SK-N-SH treated with all-trans-retinoic acid at 6 μM for 48 hours (cell line): ENCODE measurements at regions not wholly inside any gene's neighbourhood (a gene's known extent, or its start where the extent isn't known, plus 50 kb on each side); places are given as distances from the start of the nearest gene placed in this dataset.

Experiments
- ATAC-seq: fragments of 200-7000 bp; cut with Tn5 transposase; 3 replicates; pipeline ENCODE4 v1.9.1; 2020; ENCODE audit warnings: mild to moderate bottlenecking, moderate library complexity
- ARNTL ChIP-seq: fragments of 450-650 bp; formaldehyde crosslinking; IDR thresholded peaks from 2 replicates; pipeline ENCODE4 v1.5.0; 2020; ENCODE audit warnings: low read depth, mild to moderate bottlenecking, moderate library complexity, borderline replicate concordance
- BACH2 ChIP-seq: fragments of 250-450 bp; sonication (Bioruptor Pico); IDR thresholded peaks from 2 replicates; pipeline ENCODE4 v1.9.0; 2021; ENCODE audit warnings: mild to moderate bottlenecking, borderline replicate concordance
- CSDC2 ChIP-seq: fragments of 250-450 bp; sonication (Bioruptor Pico); IDR thresholded peaks from 2 replicates; pipeline ENCODE4 v1.5.0; 2020; ENCODE audit warnings: mild to moderate bottlenecking, moderate library complexity
- ESRRG ChIP-seq: fragments of 250-450 bp; sonication (Bioruptor Pico); IDR thresholded peaks from 2 replicates; pipeline ENCODE4 v1.6.1; 2021; ENCODE audit warnings: mild to moderate bottlenecking
- GLIS3 ChIP-seq: fragments of 250-450 bp; sonication (Bioruptor Pico); IDR thresholded peaks from 2 replicates; pipeline ENCODE4 v1.5.0; 2020; ENCODE audit warnings: mild to moderate bottlenecking, moderate library complexity
- ISL1 ChIP-seq: fragments of 250-450 bp; sonication (Bioruptor Pico); IDR thresholded peaks from 2 replicates; pipeline ENCODE4 v2.1.2; 2022; ENCODE audit warnings: mild to moderate bottlenecking, moderate library complexity
- OSR1 ChIP-seq: fragments of 250-450 bp; sonication (Bioruptor Pico); IDR thresholded peaks from 2 replicates; pipeline ENCODE4 v1.8.0; 2022; ENCODE audit warnings: moderate library complexity, mild to moderate bottlenecking, inconsistent platforms
- PPARA ChIP-seq: fragments of 250-450 bp; sonication (Bioruptor Pico); IDR thresholded peaks from 2 replicates; pipeline ENCODE4 v1.5.0; 2020; ENCODE audit warnings: mild to moderate bottlenecking, borderline replicate concordance
- RARB ChIP-seq: fragments of 250-450 bp; sonication (Bioruptor Pico); IDR thresholded peaks from 2 replicates; pipeline ENCODE4 v1.8.0; 2021; ENCODE audit warnings: mild to moderate bottlenecking, moderate library complexity
- SNAI2 ChIP-seq: fragments of 250-450 bp; sonication (Bioruptor Pico); IDR thresholded peaks from 2 replicates; pipeline ENCODE4 v1.5.0; 2020; ENCODE audit warnings: mild to moderate bottlenecking, moderate library complexity
- TCF4 ChIP-seq: fragments of 250-450 bp; sonication (Bioruptor Pico); IDR thresholded peaks from 2 replicates; pipeline ENCODE4 v1.8.0; 2021; ENCODE audit warnings: mild to moderate bottlenecking, moderate library complexity, borderline replicate concordance
- TOX ChIP-seq: fragments of 250-450 bp; sonication (Bioruptor Pico); IDR thresholded peaks from 2 replicates; pipeline ENCODE4 v1.8.0; 2021; ENCODE audit warnings: mild to moderate bottlenecking, moderate library complexity, borderline replicate concordance
- ZC3H10 ChIP-seq: fragments of 250-450 bp; sonication (Bioruptor Pico); IDR thresholded peaks from 2 replicates; pipeline ENCODE4 v1.5.1; 2021; ENCODE audit warnings: mild to moderate bottlenecking, moderate library complexity
- ZFP3 ChIP-seq: fragments of 250-450 bp; sonication (Bioruptor Pico); IDR thresholded peaks from 2 replicates; pipeline ENCODE4 v1.5.0; 2020; ENCODE audit warnings: mild to moderate bottlenecking, moderate library complexity
- ZFP30 ChIP-seq: fragments of 450-650 bp; formaldehyde crosslinking; IDR thresholded peaks from 2 replicates; pipeline ENCODE4 v1.5.0; 2022; ENCODE audit warnings: mild to moderate bottlenecking, moderate library complexity
- ZNF565 ChIP-seq: fragments of 450-650 bp; formaldehyde crosslinking; conservative IDR thresholded peaks from 2 replicates; pipeline ENCODE4 v1.5.0; 2020; ENCODE audit warnings: low read depth, mild to moderate bottlenecking, moderate library complexity
- ZNF70 ChIP-seq: fragments of 450-650 bp; formaldehyde crosslinking; IDR thresholded peaks from 2 replicates; pipeline ENCODE4 v1.5.0; 2020; ENCODE audit warnings: mild to moderate bottlenecking, moderate library complexity
- TF ChIP-seq, protein P1 (sequence below): fragments of 250-450 bp; sonication (Bioruptor Pico); IDR thresholded peaks from 2 replicates; pipeline ENCODE4 v1.8.0; 2020; ENCODE audit warnings: mild to moderate bottlenecking, moderate library complexity, borderline replicate concordance
- TF ChIP-seq, protein P2 (sequence below): fragments of 250-450 bp; sonication (Bioruptor Pico); IDR thresholded peaks from 2 replicates; pipeline ENCODE4 v1.5.0; 2020; ENCODE audit warnings: mild to moderate bottlenecking, moderate library complexity
- TF ChIP-seq, protein P3 (sequence below): fragments of 250-450 bp; sonication (Bioruptor Pico); IDR thresholded peaks from 2 replicates; pipeline ENCODE4 v1.8.0; 2021; ENCODE audit warnings: low read depth, mild to moderate bottlenecking, moderate library complexity, borderline replicate concordance
- TF ChIP-seq, protein P4 (sequence below): fragments of 250-450 bp; sonication (Bioruptor Pico); IDR thresholded peaks from 2 replicates; pipeline ENCODE4 v1.5.1; 2021; ENCODE audit warnings: mild to moderate bottlenecking, moderate library complexity

DNA sequence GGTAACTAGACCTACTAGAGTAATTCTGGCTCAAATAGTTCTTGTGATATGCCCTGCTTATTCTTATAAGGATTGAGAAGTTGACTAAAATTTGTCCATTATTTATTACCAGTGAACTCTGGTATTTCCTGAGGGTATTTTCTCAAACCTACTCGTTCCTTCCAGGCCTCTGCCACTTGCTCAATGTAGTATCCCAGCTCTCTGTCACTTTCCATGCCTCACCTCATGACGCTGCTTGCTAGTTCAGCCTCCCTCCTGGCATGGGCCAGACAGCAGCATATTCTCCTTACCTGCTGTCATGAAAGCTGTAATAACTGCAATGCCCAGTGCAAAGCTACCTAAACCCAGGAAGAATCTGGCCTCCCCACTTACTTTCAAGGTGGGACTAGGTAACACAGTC is 602.9 kb upstream of the ADAMTS5 start:
- TF ChIP-seq ISL1 (CRISPR knock-in tag): no peak
- TF ChIP-seq ZC3H10 (CRISPR knock-in tag): no peak
- TF ChIP-seq PPARA (CRISPR knock-in tag): no peak
- no peak for TF ChIP-seq TCF4 (CRISPR knock-in tag)
- TF ChIP-seq OSR1 (CRISPR knock-in tag): no peak
- TF ChIP-seq ARNTL: no peak
- TF ChIP-seq, protein P1, sequence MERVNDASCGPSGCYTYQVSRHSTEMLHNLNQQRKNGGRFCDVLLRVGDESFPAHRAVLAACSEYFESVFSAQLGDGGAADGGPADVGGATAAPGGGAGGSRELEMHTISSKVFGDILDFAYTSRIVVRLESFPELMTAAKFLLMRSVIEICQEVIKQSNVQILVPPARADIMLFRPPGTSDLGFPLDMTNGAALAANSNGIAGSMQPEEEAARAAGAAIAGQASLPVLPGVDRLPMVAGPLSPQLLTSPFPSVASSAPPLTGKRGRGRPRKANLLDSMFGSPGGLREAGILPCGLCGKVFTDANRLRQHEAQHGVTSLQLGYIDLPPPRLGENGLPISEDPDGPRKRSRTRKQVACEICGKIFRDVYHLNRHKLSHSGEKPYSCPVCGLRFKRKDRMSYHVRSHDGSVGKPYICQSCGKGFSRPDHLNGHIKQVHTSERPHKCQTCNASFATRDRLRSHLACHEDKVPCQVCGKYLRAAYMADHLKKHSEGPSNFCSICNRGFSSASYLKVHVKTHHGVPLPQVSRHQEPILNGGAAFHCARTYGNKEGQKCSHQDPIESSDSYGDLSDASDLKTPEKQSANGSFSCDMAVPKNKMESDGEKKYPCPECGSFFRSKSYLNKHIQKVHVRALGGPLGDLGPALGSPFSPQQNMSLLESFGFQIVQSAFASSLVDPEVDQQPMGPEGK (CRISPR knock-in tag): no peak
- TF ChIP-seq, protein P2, sequence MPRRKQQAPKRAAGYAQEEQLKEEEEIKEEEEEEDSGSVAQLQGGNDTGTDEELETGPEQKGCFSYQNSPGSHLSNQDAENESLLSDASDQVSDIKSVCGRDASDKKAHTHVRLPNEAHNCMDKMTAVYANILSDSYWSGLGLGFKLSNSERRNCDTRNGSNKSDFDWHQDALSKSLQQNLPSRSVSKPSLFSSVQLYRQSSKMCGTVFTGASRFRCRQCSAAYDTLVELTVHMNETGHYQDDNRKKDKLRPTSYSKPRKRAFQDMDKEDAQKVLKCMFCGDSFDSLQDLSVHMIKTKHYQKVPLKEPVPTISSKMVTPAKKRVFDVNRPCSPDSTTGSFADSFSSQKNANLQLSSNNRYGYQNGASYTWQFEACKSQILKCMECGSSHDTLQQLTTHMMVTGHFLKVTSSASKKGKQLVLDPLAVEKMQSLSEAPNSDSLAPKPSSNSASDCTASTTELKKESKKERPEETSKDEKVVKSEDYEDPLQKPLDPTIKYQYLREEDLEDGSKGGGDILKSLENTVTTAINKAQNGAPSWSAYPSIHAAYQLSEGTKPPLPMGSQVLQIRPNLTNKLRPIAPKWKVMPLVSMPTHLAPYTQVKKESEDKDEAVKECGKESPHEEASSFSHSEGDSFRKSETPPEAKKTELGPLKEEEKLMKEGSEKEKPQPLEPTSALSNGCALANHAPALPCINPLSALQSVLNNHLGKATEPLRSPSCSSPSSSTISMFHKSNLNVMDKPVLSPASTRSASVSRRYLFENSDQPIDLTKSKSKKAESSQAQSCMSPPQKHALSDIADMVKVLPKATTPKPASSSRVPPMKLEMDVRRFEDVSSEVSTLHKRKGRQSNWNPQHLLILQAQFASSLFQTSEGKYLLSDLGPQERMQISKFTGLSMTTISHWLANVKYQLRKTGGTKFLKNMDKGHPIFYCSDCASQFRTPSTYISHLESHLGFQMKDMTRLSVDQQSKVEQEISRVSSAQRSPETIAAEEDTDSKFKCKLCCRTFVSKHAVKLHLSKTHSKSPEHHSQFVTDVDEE (CRISPR knock-in tag): no peak
- TF ChIP-seq ZFP30 (CRISPR knock-in tag): no peak
- no peak for TF ChIP-seq RARB (CRISPR knock-in tag)
- no peak for TF ChIP-seq ZNF565 (CRISPR knock-in tag)
- TF ChIP-seq ESRRG: no peak
- TF ChIP-seq CSDC2 (CRISPR knock-in tag): no peak
- no peak for TF ChIP-seq GLIS3 (CRISPR knock-in tag)
- TF ChIP-seq BACH2: no peak
- TF ChIP-seq, protein P3, sequence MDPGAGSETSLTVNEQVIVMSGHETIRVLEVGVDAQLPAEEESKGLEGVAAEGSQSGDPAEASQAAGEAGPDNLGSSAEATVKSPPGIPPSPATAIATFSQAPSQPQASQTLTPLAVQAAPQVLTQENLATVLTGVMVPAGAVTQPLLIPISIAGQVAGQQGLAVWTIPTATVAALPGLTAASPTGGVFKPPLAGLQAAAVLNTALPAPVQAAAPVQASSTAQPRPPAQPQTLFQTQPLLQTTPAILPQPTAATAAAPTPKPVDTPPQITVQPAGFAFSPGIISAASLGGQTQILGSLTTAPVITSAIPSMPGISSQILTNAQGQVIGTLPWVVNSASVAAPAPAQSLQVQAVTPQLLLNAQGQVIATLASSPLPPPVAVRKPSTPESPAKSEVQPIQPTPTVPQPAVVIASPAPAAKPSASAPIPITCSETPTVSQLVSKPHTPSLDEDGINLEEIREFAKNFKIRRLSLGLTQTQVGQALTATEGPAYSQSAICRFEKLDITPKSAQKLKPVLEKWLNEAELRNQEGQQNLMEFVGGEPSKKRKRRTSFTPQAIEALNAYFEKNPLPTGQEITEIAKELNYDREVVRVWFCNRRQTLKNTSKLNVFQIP (CRISPR knock-in tag): no peak
- TF ChIP-seq TOX (CRISPR knock-in tag): no peak
- TF ChIP-seq ZFP3: no peak
- TF ChIP-seq, protein P4, sequence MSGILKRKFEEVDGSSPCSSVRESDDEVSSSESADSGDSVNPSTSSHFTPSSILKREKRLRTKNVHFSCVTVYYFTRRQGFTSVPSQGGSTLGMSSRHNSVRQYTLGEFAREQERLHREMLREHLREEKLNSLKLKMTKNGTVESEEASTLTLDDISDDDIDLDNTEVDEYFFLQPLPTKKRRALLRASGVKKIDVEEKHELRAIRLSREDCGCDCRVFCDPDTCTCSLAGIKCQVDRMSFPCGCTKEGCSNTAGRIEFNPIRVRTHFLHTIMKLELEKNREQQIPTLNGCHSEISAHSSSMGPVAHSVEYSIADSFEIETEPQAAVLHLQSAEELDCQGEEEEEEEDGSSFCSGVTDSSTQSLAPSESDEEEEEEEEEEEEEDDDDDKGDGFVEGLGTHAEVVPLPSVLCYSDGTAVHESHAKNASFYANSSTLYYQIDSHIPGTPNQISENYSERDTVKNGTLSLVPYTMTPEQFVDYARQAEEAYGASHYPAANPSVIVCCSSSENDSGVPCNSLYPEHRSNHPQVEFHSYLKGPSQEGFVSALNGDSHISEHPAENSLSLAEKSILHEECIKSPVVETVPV: no peak
- TF ChIP-seq SNAI2 (CRISPR knock-in tag): no peak
- ATAC-seq: no peak; the same call in 1 of the 3 replicates

DNA sequence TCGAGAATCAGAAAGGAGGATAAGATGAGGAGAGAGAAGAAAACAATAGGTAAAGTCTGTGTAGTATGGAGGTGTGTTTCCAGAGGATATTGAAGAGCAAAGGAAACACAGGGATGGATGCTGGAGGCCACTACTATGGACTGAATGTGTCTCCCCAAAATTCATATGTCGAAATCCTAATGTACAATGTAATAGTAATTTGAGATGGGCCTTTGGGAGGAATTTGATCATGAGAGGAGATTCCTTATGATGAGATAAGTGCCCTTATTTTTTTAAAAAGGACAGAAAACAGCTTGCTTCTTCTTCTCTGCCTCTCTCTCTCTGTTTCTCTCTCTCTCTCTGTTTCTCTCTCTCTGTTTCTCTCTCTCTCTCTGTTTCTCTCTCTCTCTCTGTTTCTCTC is 602.2 kb upstream of the ADAMTS5 start:
- TF ChIP-seq ZFP3 (no peak), RARB (CRISPR knock-in tag) (no peak), ESRRG (no peak), TOX (CRISPR knock-in tag) (no peak), TCF4 (CRISPR knock-in tag) (no peak), ZNF70 (CRISPR knock-in tag) (no peak), ZNF565 (CRISPR knock-in tag) (no peak), SNAI2 (CRISPR knock-in tag) (no peak), ARNTL (no peak), ISL1 (CRISPR knock-in tag) (no peak)
- TF ChIP-seq, protein P2 (CRISPR knock-in tag): no peak
- TF ChIP-seq, protein P1 (CRISPR knock-in tag): no peak
- no peak for ATAC-seq
